HEK293 (cell line): ENCODE measurements at regions not wholly inside any gene's neighbourhood (a gene's known extent, or its start where the extent isn't known, plus 50 kb on each side); places are given as distances from the start of the nearest gene placed in this dataset.

Source experiments
- CTCF ChIA-PET: fragments of 350-600 bp; formaldehyde crosslinking; extraction: SDS; loops from one replicate; lab custom pipeline; 2021; ENCODE audit warnings: antibody characterized with exemption; lab: Yijun Ruan, JAX
- POLR2A ChIA-PET: fragments of 300-600 bp; formaldehyde crosslinking; extraction: SDS; loops from one replicate; lab custom pipeline; 2020; ENCODE audit warnings: antibody characterized with exemption, inconsistent platforms; lab: Yijun Ruan, JAX
- H3K27ac ChIP-seq: fragments of 200-500 bp; sonication (Bioruptor generic); 2 replicates; pipeline ENCODE4 v1.5.1; 2014; ENCODE audit warnings: low read depth, low read length, control low read depth, inconsistent platforms; ENCODE audit errors: extremely low read depth
- H3K36me3 ChIP-seq, 2 experiments: fragments of 200-500 bp in 1 of 2; sonication (Bioruptor generic) in 1 of 2; 1 replicate in 1 of 2; 2 replicates in 1 of 2; pipeline ENCODE4 v1.5.1; 2014 to 2017; ENCODE audit warnings: inconsistent platforms in 2 of 2, low read length in 2 of 2; ENCODE audit not compliant: control insufficient read depth in 2 of 2, insufficient read depth in 1 of 2
- H3K4me1 ChIP-seq: fragments of 200-500 bp; sonication (Bioruptor generic); 2 replicates; pipeline ENCODE4 v1.5.1; 2014; ENCODE audit warnings: mild to moderate bottlenecking, low read length, inconsistent platforms; ENCODE audit not compliant: control insufficient read depth, insufficient read depth
- H3K4me3 ChIP-seq: 2 replicates; pipeline ENCODE4 v1.5.1; 2011; ENCODE audit warnings: low read depth, mild to moderate bottlenecking, control low read depth, low read length, moderate library complexity
- H3K9me3 ChIP-seq: fragments of 200-500 bp; sonication (Bioruptor generic); 2 replicates; pipeline ENCODE4 v1.5.1; 2014; ENCODE audit warnings: low read depth, low read length, inconsistent platforms; ENCODE audit not compliant: control insufficient read depth, insufficient read depth
- GLIS1 ChIP-seq: fragments of 450-650 bp; formaldehyde crosslinking; IDR thresholded peaks from 2 replicates; pipeline ENCODE4 v1.5.1; 2016; ENCODE audit warnings: missing biosample characterization, missing genetic modification characterization
- KLF16 ChIP-seq: fragments of 450-650 bp; formaldehyde crosslinking; IDR thresholded peaks from 2 replicates; pipeline ENCODE4 v1.5.1; 2017; ENCODE audit warnings: missing biosample characterization, missing genetic modification characterization
- OSR2 ChIP-seq: fragments of 450-650 bp; formaldehyde crosslinking; IDR thresholded peaks from 2 replicates; pipeline ENCODE4 v1.5.1; 2016; ENCODE audit warnings: missing biosample characterization, missing genetic modification characterization
- TSHZ1 ChIP-seq: fragments of 450-650 bp; formaldehyde crosslinking; IDR thresholded peaks from 2 replicates; pipeline ENCODE4 v1.5.1; 2016; ENCODE audit warnings: missing biosample characterization, missing genetic modification characterization, borderline replicate concordance
- ZBTB11 ChIP-seq: fragments of 450-650 bp; formaldehyde crosslinking; conservative IDR thresholded peaks from 2 replicates; pipeline ENCODE4 v1.5.1; 2016; ENCODE audit warnings: low read depth, missing biosample characterization, missing genetic modification characterization
- ZNF114 ChIP-seq: fragments of 450-650 bp; formaldehyde crosslinking; IDR thresholded peaks from 2 replicates; pipeline ENCODE4 v1.5.0; 2017; ENCODE audit warnings: missing biosample characterization, missing genetic modification characterization
- ZNF175 ChIP-seq: fragments of 450-650 bp; formaldehyde crosslinking; IDR thresholded peaks from 2 replicates; pipeline ENCODE4 v1.5.1; 2016; ENCODE audit warnings: missing biosample characterization, missing genetic modification characterization
- ZNF2 ChIP-seq: fragments of 450-650 bp; formaldehyde crosslinking; IDR thresholded peaks from 2 replicates; pipeline ENCODE4 v1.5.1; 2016; ENCODE audit warnings: missing biosample characterization, missing genetic modification characterization
- ZNF202 ChIP-seq: fragments of 450-650 bp; formaldehyde crosslinking; IDR thresholded peaks from 2 replicates; pipeline ENCODE4 v1.5.1; 2016; ENCODE audit warnings: missing biosample characterization, missing genetic modification characterization, borderline replicate concordance
- ZNF626 ChIP-seq: fragments of 450-650 bp; sonication (Bioruptor Pico); formaldehyde crosslinking; IDR thresholded peaks from 2 replicates; pipeline ENCODE4 v1.5.1; 2018; ENCODE audit warnings: missing biosample characterization, missing genetic modification characterization, inconsistent platforms
- ZNF639 ChIP-seq: fragments of 450-650 bp; formaldehyde crosslinking; IDR thresholded peaks from 2 replicates; pipeline ENCODE4 v1.5.1; 2016; ENCODE audit warnings: missing biosample characterization, missing genetic modification characterization
- ZNF701 ChIP-seq: fragments of 450-650 bp; formaldehyde crosslinking; IDR thresholded peaks from 2 replicates; pipeline ENCODE4 v1.5.1; 2016; ENCODE audit warnings: missing biosample characterization, missing genetic modification characterization
- ZNF791 ChIP-seq: fragments of 450-650 bp; formaldehyde crosslinking; IDR thresholded peaks from 2 replicates; pipeline ENCODE4 v1.5.1; 2016; ENCODE audit warnings: missing biosample characterization, missing genetic modification characterization
- ZNF792 ChIP-seq: fragments of 450-650 bp; formaldehyde crosslinking; IDR thresholded peaks from 2 replicates; pipeline ENCODE4 v1.5.1; 2016; ENCODE audit warnings: missing biosample characterization, missing genetic modification characterization
- ZSCAN18 ChIP-seq: fragments of 450-650 bp; formaldehyde crosslinking; IDR thresholded peaks from 2 replicates; pipeline ENCODE4 v1.5.1; 2016; ENCODE audit warnings: missing biosample characterization, missing genetic modification characterization
- ZXDB ChIP-seq: fragments of 450-650 bp; formaldehyde crosslinking; IDR thresholded peaks from 2 replicates; pipeline ENCODE4 v1.5.1; 2016; ENCODE audit warnings: missing biosample characterization, missing genetic modification characterization
- TF ChIP-seq, protein P1 (sequence below): sonication (generic); formaldehyde crosslinking; IDR thresholded peaks from 2 replicates; pipeline ENCODE4 v1.8.1; 2022; ENCODE audit warnings: mild to moderate bottlenecking, moderate library complexity, missing genetic modification reagents
- TF ChIP-seq, protein P2 (sequence below): fragments of 450-650 bp; formaldehyde crosslinking; IDR thresholded peaks from 2 replicates; pipeline ENCODE4 v1.5.1; 2016; ENCODE audit warnings: missing biosample characterization, missing genetic modification characterization

GRCh38 chr10:56662765-56663447 lies 301.8 kb upstream of the ZWINT start (continued):
- TF ChIP-seq ZSCAN18: no peak

GRCh38 chr10:56653289-56653688 lies 292.2 kb upstream of the ZWINT start:
- no peak overlapping the region for H3K27ac ChIP-seq
- no peaks in the 10 kb centered on the region for H3K4me1 ChIP-seq
- ChIA-PET CTCF (no interaction called here), POLR2A (no interaction called here)
- TF ChIP-seq TSHZ1: no peak
- no peak for TF ChIP-seq ZNF202
- no peak for TF ChIP-seq ZXDB (tag by site-specific recombination)
- no peak for TF ChIP-seq KLF16
- no peak for TF ChIP-seq ZNF639
- TF ChIP-seq, protein P1, sequence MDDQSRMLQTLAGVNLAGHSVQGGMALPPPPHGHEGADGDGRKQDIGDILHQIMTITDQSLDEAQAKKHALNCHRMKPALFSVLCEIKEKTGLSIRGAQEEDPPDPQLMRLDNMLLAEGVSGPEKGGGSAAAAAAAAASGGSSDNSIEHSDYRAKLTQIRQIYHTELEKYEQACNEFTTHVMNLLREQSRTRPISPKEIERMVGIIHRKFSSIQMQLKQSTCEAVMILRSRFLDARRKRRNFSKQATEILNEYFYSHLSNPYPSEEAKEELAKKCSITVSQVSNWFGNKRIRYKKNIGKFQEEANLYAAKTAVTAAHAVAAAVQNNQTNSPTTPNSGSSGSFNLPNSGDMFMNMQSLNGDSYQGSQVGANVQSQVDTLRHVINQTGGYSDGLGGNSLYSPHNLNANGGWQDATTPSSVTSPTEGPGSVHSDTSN (CRISPR knock-in tag): no peak
- no peak for TF ChIP-seq OSR2 (tag by site-specific recombination)
- no peak for TF ChIP-seq ZNF792 (tag by site-specific recombination)
- no peak for TF ChIP-seq ZNF2 (tag by site-specific recombination)
- no peak for TF ChIP-seq ZBTB11
- TF ChIP-seq GLIS1 (tag by site-specific recombination): no peak
- no peak for TF ChIP-seq ZNF791 (tag by site-specific recombination)
- no peak for TF ChIP-seq ZNF114
- TF ChIP-seq ZNF175 (tag by site-specific recombination): no peak
- TF ChIP-seq, protein P2, sequence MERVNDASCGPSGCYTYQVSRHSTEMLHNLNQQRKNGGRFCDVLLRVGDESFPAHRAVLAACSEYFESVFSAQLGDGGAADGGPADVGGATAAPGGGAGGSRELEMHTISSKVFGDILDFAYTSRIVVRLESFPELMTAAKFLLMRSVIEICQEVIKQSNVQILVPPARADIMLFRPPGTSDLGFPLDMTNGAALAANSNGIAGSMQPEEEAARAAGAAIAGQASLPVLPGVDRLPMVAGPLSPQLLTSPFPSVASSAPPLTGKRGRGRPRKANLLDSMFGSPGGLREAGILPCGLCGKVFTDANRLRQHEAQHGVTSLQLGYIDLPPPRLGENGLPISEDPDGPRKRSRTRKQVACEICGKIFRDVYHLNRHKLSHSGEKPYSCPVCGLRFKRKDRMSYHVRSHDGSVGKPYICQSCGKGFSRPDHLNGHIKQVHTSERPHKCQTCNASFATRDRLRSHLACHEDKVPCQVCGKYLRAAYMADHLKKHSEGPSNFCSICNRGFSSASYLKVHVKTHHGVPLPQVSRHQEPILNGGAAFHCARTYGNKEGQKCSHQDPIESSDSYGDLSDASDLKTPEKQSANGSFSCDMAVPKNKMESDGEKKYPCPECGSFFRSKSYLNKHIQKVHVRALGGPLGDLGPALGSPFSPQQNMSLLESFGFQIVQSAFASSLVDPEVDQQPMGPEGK (tag by site-specific recombination): no peak
- TF ChIP-seq ZNF701: no peak
- TF ChIP-seq ZNF626: no peak
- H3K4me3 ChIP-seq: no peak overlapping the region
- H3K9me3 ChIP-seq: no peaks in the 10 kb centered on the region
- H3K36me3 ChIP-seq: no peaks in the 10 kb centered on the region
